ENCODE measurements at regions not wholly inside any gene's neighbourhood (a gene's known extent, or its start where the extent isn't known, plus 50 kb on each side); places are given as distances from the start of the nearest gene placed in this dataset.

DNA sequence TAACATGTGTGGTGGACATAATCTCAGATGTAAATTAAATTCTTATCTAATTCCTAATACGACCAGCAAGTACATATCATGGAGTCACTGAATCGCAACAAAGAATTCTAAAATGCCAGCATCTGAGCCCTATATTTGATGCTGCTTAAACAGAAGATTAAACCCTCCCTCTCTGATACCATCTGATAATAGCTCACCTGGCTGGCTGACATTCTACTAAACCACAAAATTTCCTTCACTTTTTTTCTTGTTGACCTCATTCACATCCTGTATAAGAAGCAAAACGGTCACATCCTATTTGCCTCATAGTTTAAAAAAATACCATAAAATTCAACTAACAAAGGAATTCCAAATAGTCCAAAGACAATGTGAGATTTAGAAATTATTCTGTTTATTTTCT is 371.6 kb upstream of the SLC8A1 start:
- Histone ChIP-seq H3K4me2 (no peak overlapping the region), H3K9me3 (no peaks in the 10 kb centered on the region), H3K27ac (no peak overlapping the region), H3K4me3 (no peak overlapping the region), H3K4me1 (no peaks in the 10 kb centered on the region)
- FAIRE-seq (no peak), DNase-seq (ENCODE audit: low read depth in 1 of 2, low spot score in 1 of 2) (no peak), ATAC-seq (no peak)
- CTCF ChIA-PET: interaction anchor here (1.0 kb wide), 1 partner anchor 9 kb away, joined by 3 read pairs; no protein-coding TSS in a partner anchor
- POLR2A ChIA-PET: no interaction called here
- TF ChIP-seq, protein P1, sequence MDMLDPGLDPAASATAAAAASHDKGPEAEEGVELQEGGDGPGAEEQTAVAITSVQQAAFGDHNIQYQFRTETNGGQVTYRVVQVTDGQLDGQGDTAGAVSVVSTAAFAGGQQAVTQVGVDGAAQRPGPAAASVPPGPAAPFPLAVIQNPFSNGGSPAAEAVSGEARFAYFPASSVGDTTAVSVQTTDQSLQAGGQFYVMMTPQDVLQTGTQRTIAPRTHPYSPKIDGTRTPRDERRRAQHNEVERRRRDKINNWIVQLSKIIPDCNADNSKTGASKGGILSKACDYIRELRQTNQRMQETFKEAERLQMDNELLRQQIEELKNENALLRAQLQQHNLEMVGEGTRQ (IDR thresholded peaks at IDR 0.05): no peak
- no peak for TF ChIP-seq ZC3H11A (IDR thresholded peaks at IDR 0.05)
- no peak for TF ChIP-seq ZSCAN20 (CRISPR knock-in tag; IDR thresholded peaks at IDR 0.05)
- TF ChIP-seq RAD21 (conservative IDR thresholded peaks at IDR 0.05 in 1 of 2, IDR thresholded peaks at IDR 0.05 in 1 of 2): no peak
- TF ChIP-seq GATA3 (IDR thresholded peaks at IDR 0.05; ENCODE audit: borderline replicate concordance): no peak
- no peak for TF ChIP-seq RARB (CRISPR knock-in tag; IDR thresholded peaks at IDR 0.05)
- TF ChIP-seq EHMT2 (IDR thresholded peaks at IDR 0.05; ENCODE audit: low read depth): no peak
- TF ChIP-seq, protein P2, sequence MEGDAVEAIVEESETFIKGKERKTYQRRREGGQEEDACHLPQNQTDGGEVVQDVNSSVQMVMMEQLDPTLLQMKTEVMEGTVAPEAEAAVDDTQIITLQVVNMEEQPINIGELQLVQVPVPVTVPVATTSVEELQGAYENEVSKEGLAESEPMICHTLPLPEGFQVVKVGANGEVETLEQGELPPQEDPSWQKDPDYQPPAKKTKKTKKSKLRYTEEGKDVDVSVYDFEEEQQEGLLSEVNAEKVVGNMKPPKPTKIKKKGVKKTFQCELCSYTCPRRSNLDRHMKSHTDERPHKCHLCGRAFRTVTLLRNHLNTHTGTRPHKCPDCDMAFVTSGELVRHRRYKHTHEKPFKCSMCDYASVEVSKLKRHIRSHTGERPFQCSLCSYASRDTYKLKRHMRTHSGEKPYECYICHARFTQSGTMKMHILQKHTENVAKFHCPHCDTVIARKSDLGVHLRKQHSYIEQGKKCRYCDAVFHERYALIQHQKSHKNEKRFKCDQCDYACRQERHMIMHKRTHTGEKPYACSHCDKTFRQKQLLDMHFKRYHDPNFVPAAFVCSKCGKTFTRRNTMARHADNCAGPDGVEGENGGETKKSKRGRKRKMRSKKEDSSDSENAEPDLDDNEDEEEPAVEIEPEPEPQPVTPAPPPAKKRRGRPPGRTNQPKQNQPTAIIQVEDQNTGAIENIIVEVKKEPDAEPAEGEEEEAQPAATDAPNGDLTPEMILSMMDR (IDR thresholded peaks at IDR 0.05): no peak
- no peak for TF ChIP-seq RCOR1 (IDR thresholded peaks at IDR 0.05; ENCODE audit: low read depth, low read length)
- TF ChIP-seq EP300 (IDR thresholded peaks at IDR 0.05): no peak
- TF ChIP-seq TP53 (CRISPR knock-in tag; IDR thresholded peaks at IDR 0.05): no peak
- TF ChIP-seq MAZ (IDR thresholded peaks at IDR 0.05; ENCODE audit: borderline replicate concordance, low read depth, low read length): no peak
- TF ChIP-seq NPAS2 (CRISPR knock-in tag; IDR thresholded peaks at IDR 0.05; ENCODE audit: borderline replicate concordance): no peak
- TF ChIP-seq, protein P3, sequence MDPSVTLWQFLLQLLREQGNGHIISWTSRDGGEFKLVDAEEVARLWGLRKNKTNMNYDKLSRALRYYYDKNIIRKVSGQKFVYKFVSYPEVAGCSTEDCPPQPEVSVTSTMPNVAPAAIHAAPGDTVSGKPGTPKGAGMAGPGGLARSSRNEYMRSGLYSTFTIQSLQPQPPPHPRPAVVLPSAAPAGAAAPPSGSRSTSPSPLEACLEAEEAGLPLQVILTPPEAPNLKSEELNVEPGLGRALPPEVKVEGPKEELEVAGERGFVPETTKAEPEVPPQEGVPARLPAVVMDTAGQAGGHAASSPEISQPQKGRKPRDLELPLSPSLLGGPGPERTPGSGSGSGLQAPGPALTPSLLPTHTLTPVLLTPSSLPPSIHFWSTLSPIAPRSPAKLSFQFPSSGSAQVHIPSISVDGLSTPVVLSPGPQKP (IDR thresholded peaks at IDR 0.05; ENCODE audit: low read depth, low read length): no peak
- no peak for TF ChIP-seq KDM1A (IDR thresholded peaks at IDR 0.05; ENCODE audit: low read depth)
- TF ChIP-seq MAFK (IDR thresholded peaks at IDR 0.05; ENCODE audit: partially characterized antibody): no peak
- 62% methylated on average over 3 of the region's 3 CpGs for WGBS (ENCODE audit: missing lambda C conversion rate)

DNA sequence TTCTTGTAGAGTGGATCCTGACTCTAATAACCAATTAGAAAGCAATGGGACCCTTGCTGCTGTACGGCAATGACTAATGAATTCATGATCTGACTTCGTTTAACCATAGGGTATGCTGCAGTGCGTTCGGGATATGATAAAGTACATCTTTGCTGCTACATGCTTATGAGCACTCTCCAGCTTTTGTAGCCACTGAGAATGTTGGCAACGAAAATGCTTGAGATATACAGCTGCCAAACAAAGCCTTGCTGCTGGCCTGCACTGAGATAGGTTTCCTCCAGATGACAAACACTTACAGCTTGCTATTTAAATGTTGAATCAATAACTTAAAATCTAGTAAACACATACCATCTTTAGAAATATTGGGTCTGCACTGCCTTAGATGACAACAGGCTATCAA is 372.4 kb upstream of the SLC8A1 start:
- CTCF ChIA-PET: interaction anchor here (1.0 kb wide), 1 partner anchor 8 kb away, joined by 3 read pairs; no protein-coding TSS in a partner anchor
- TF ChIP-seq HES2 (IDR thresholded peaks at IDR 0.05) (no peak), RAD21 (conservative IDR thresholded peaks at IDR 0.05 in 1 of 2, IDR thresholded peaks at IDR 0.05 in 1 of 2) (no peak), NPAS2 (CRISPR knock-in tag; IDR thresholded peaks at IDR 0.05; ENCODE audit: borderline replicate concordance) (no peak), TP53 (CRISPR knock-in tag; IDR thresholded peaks at IDR 0.05) (no peak), TFCP2L1 (CRISPR knock-in tag; IDR thresholded peaks at IDR 0.05) (no peak), KDM5A (IDR thresholded peaks at IDR 0.05) (no peak), SREBF2 (IDR thresholded peaks at IDR 0.05) (no peak), ZC3H11A (IDR thresholded peaks at IDR 0.05) (no peak), EHMT2 (IDR thresholded peaks at IDR 0.05; ENCODE audit: low read depth) (no peak), RARB (CRISPR knock-in tag; IDR thresholded peaks at IDR 0.05) (no peak), RNF2 (IDR thresholded peaks at IDR 0.05; ENCODE audit: borderline replicate concordance, low read depth) (no peak), EHF (CRISPR knock-in tag; IDR thresholded peaks at IDR 0.05) (no peak), CBX2 (IDR thresholded peaks at IDR 0.05; ENCODE audit: borderline replicate concordance, low read depth) (no peak), ATOH8 (CRISPR knock-in tag; IDR thresholded peaks at IDR 0.05; ENCODE audit: low read depth) (no peak), HOXB13 (CRISPR knock-in tag; IDR thresholded peaks at IDR 0.05; ENCODE audit: low read depth) (no peak), PHF8 (IDR thresholded peaks at IDR 0.05; ENCODE audit: borderline replicate concordance, low read depth) (no peak), GATA3 (IDR thresholded peaks at IDR 0.05; ENCODE audit: borderline replicate concordance) (no peak)
- TF ChIP-seq, protein P2 (IDR thresholded peaks at IDR 0.05): no peak
- no peak overlapping the region for H3K4me3 ChIP-seq

More for the DNA sequence above, 372.4 kb upstream of the SLC8A1 start:
- Histone ChIP-seq H3K4me2 (no peak overlapping the region), H3K9me3 (no peaks in the 10 kb centered on the region), H3K27ac (no peak overlapping the region), H3K4me1 (no peaks in the 10 kb centered on the region)
- POLR2A ChIA-PET: no interaction called here
- 21% methylated on average over 5 of the region's 5 CpGs for WGBS (ENCODE audit: missing lambda C conversion rate)
- DNase-seq (ENCODE audit: low read depth in 1 of 2, low spot score in 1 of 2): no peak
- ATAC-seq: no peak
- no peak for FAIRE-seq

Measured in A549 (cell line).